H1 (cell line): ENCODE measurements at regions not wholly inside any gene's neighbourhood (a gene's known extent, or its start where the extent isn't known, plus 50 kb on each side); places are given as distances from the start of the nearest gene placed in this dataset.

Source experiments
- CTCF ChIA-PET: fragments of 300-600 bp; sonication (Branson Sonifier 250); formaldehyde crosslinking; loops from one replicate; lab custom pipeline; 2021; ENCODE audit not compliant: partially characterized antibody; lab: Charles Lee
- POLR2A ChIA-PET: fragments of 300-600 bp; sonication (Branson Sonifier 250); formaldehyde crosslinking; loops from one replicate; lab custom pipeline; 2021; ENCODE audit warnings: inconsistent platforms; ENCODE audit not compliant: partially characterized antibody; lab: Charles Lee
- DNase-seq, 2 experiments: peaks; one replicate each; pipeline versions ENCODE4 v3.0.0 to v3.0.0-alpha.2; 2010 to 2022; ENCODE audit warnings: low spot score in 2 of 2, low read depth in 1 of 2, mixed read lengths in 1 of 2
- FAIRE-seq: peaks from 2 replicates; lab custom pipeline; 2011; peaks lifted over from hg19 to GRCh38; lab: Jason Lieb, UNC
- H2AFZ ChIP-seq: 2 replicates; pipeline ENCODE4 v1.8.1; 2012; ENCODE audit warnings: low read length, inconsistent platforms
- H2AK5ac ChIP-seq: 2 replicates; pipeline ENCODE4 v1.6.1; 2013; ENCODE audit warnings: low read depth, low read length
- H2BK120ac ChIP-seq: replicated peaks from 2 replicates; pipeline ENCODE3; 2013; ENCODE audit warnings: low read depth, low read length, inconsistent platforms
- H2BK12ac ChIP-seq: 2 replicates; pipeline ENCODE4 v1.6.1; 2013; ENCODE audit warnings: low read depth, low read length
- H2BK15ac ChIP-seq: 2 replicates; pipeline ENCODE4 v1.6.1; 2013; ENCODE audit warnings: low read length
- H2BK20ac ChIP-seq: 2 replicates; pipeline ENCODE4 v1.6.1; 2013; ENCODE audit warnings: low read length
- H2BK5ac ChIP-seq: 2 replicates; pipeline ENCODE4 v1.6.1; 2013; ENCODE audit warnings: low read depth, low read length
- H3K14ac ChIP-seq: 2 replicates; pipeline ENCODE4 v1.6.1; 2013; ENCODE audit warnings: inconsistent platforms; ENCODE audit not compliant: insufficient read length
- H3K18ac ChIP-seq: 2 replicates; pipeline ENCODE4 v1.6.1; 2013; ENCODE audit warnings: low read length; ENCODE audit errors: extremely low read depth
- H3K23ac ChIP-seq: 2 replicates; pipeline ENCODE4 v1.6.1; 2013; ENCODE audit warnings: inconsistent platforms; ENCODE audit not compliant: insufficient read length
- H3K23me2 ChIP-seq: 2 replicates; pipeline ENCODE4 v1.6.1; 2013; ENCODE audit warnings: low read depth, low read length
- H3K27ac ChIP-seq: 2 replicates; pipeline ENCODE4 v1.6.1; 2011; ENCODE audit warnings: low read depth, low read length, inconsistent platforms
- H3K27me3 ChIP-seq, 4 experiments: replicated peaks in 1 of 4; 1 replicate in 1 of 4; 2 replicates in 3 of 4; pipeline versions ENCODE4 v1.6.1 to v1.8.1; 2011 to 2013; ENCODE audit warnings: low read length in 3 of 4, mild to moderate bottlenecking in 3 of 4, inconsistent platforms in 2 of 4, mixed read lengths in 2 of 4, moderate library complexity in 1 of 4; ENCODE audit not compliant: control insufficient read depth in 3 of 4, insufficient read depth in 3 of 4; ENCODE audit errors: extremely low read depth in 1 of 4
- H3K36me3 ChIP-seq, 4 experiments: 2 replicates each; pipeline versions ENCODE4 v1.6.1 to v1.8.1; 2011 to 2013; ENCODE audit warnings: mild to moderate bottlenecking in 4 of 4, low read length in 3 of 4, moderate library complexity in 2 of 4, control low read depth in 1 of 4, inconsistent platforms in 1 of 4; ENCODE audit not compliant: insufficient read depth in 4 of 4, control insufficient read depth in 2 of 4
- H3K4ac ChIP-seq: replicated peaks from 2 replicates; pipeline ENCODE3; 2013; ENCODE audit warnings: low read length, low read depth, mixed read lengths, inconsistent platforms; ENCODE audit not compliant: insufficient read length
- H3K4me1 ChIP-seq, 4 experiments: replicated peaks in 1 of 4; 1 replicate in 1 of 4; 2 replicates in 3 of 4; pipeline versions ENCODE4 v1.6.1 to v1.8.1; 2011 to 2013; ENCODE audit warnings: low read length in 3 of 4, inconsistent platforms in 2 of 4, mixed read lengths in 1 of 4; ENCODE audit not compliant: insufficient read depth in 4 of 4, control insufficient read depth in 3 of 4
- H3K4me2 ChIP-seq, 2 experiments: 2 replicates each; pipeline versions ENCODE4 v1.6.1 to v1.8.1; 2011 to 2013; ENCODE audit warnings: low read depth in 2 of 2, low read length in 2 of 2, control low read depth in 1 of 2, inconsistent platforms in 1 of 2, mild to moderate bottlenecking in 1 of 2; ENCODE audit not compliant: insufficient read depth in 1 of 2
- H3K4me3 ChIP-seq, 4 experiments: fragments of 200-600, 300-600 bp in 1 of 4; sonication (generic), shearing (Covaris generic), sonication (Bioruptor Twin) in 1 of 4; 2 replicates each; pipeline versions ENCODE4 v1.5.1 to v1.8.1; 2011 to 2016; ENCODE audit warnings: low read length in 4 of 4, low read depth in 3 of 4, control low read depth in 2 of 4, inconsistent platforms in 2 of 4, mild to moderate bottlenecking in 2 of 4, mixed read lengths in 1 of 4, moderate library complexity in 1 of 4; ENCODE audit not compliant: insufficient read depth in 2 of 4; ENCODE audit errors: extremely low read depth in 1 of 4
- H3K56ac ChIP-seq: replicated peaks from 2 replicates; pipeline ENCODE3; 2013; ENCODE audit warnings: low read depth, mild to moderate bottlenecking, mixed read lengths, low read length, inconsistent platforms; ENCODE audit not compliant: insufficient read length
- H3K79me1 ChIP-seq: 2 replicates; pipeline ENCODE4 v1.6.1; 2013; ENCODE audit warnings: low read depth, low read length, control low read depth
- H3K79me2 ChIP-seq, 2 experiments: 2 replicates each; pipeline versions ENCODE4 v1.6.1 to v1.8.1; 2012 to 2013; ENCODE audit warnings: low read length in 2 of 2, mild to moderate bottlenecking in 2 of 2, inconsistent platforms in 1 of 2; ENCODE audit not compliant: insufficient read depth in 2 of 2, control insufficient read depth in 1 of 2
- H3K9ac ChIP-seq, 4 experiments: replicated peaks in 1 of 4; 1 replicate in 1 of 4; 2 replicates in 3 of 4; pipeline versions ENCODE4 v1.6.1 to v1.8.1; 2011 to 2013; ENCODE audit warnings: low read depth in 3 of 4, low read length in 3 of 4, control low read depth in 2 of 4, mild to moderate bottlenecking in 2 of 4, moderate library complexity in 2 of 4, inconsistent platforms in 1 of 4; ENCODE audit errors: extremely low read depth in 1 of 4
- H3K9me3 ChIP-seq, 2 experiments: 2 replicates each; pipeline versions ENCODE4 v1.6.1 to v1.8.1; 2012 to 2013; ENCODE audit warnings: mild to moderate bottlenecking in 2 of 2, moderate library complexity in 2 of 2, control low read depth in 1 of 2, inconsistent platforms in 1 of 2, low read depth in 1 of 2, low read length in 1 of 2, mixed read lengths in 1 of 2; ENCODE audit not compliant: insufficient read depth in 2 of 2
- H4K20me1 ChIP-seq, 2 experiments: replicated peaks in 1 of 2; 2 replicates each; pipeline versions ENCODE3 to v1.8.1; 2011 to 2013; ENCODE audit warnings: inconsistent platforms in 2 of 2, low read length in 2 of 2, mild to moderate bottlenecking in 1 of 2; ENCODE audit not compliant: insufficient read depth in 2 of 2, control insufficient read depth in 1 of 2
- H4K5ac ChIP-seq: 2 replicates; pipeline ENCODE4 v1.6.1; 2013; ENCODE audit warnings: low read length, low read depth, mixed read lengths, inconsistent platforms; ENCODE audit not compliant: insufficient read length
- H4K8ac ChIP-seq: 2 replicates; pipeline ENCODE4 v1.8.0; 2013; ENCODE audit warnings: mild to moderate bottlenecking, moderate library complexity, low read length, inconsistent platforms; ENCODE audit not compliant: insufficient read depth; ENCODE audit errors: extremely low read depth
- H4K91ac ChIP-seq: replicated peaks from 2 replicates; pipeline ENCODE3; 2013; ENCODE audit warnings: low read length, mixed read lengths, inconsistent platforms; ENCODE audit not compliant: insufficient read length
- ATF3 ChIP-seq: IDR thresholded peaks from 2 replicates; pipeline ENCODE4 v1.6.1; 2011; ENCODE audit warnings: low read depth, mild to moderate bottlenecking, low read length; ENCODE audit not compliant: insufficient read depth
- CHD2 ChIP-seq: IDR thresholded peaks from 2 replicates; pipeline ENCODE4 v1.6.1; 2012; ENCODE audit warnings: low read length, improper control_type of control experiment
- GABPA ChIP-seq: IDR thresholded peaks from 2 replicates; pipeline ENCODE4 v1.6.1; 2011; ENCODE audit warnings: mild to moderate bottlenecking, low read length, moderate library complexity, borderline replicate concordance; ENCODE audit not compliant: insufficient read depth
- GTF2F1 ChIP-seq: IDR thresholded peaks from 2 replicates; pipeline ENCODE4 v1.6.1; 2012; ENCODE audit warnings: low read depth, low read length, improper control_type of control experiment, borderline replicate concordance
- SP1 ChIP-seq: IDR thresholded peaks from 2 replicates; pipeline ENCODE4 v1.6.1; 2011; ENCODE audit warnings: low read depth, low read length
- SRF ChIP-seq: IDR thresholded peaks from 2 replicates; pipeline ENCODE4 v1.6.1; 2011; ENCODE audit warnings: mild to moderate bottlenecking, low read depth, low read length, moderate library complexity
- WGBS, 2 experiments: shearing (Covaris generic) in 1 of 2; methylation state at CpG; one replicate each; pipeline versions ENCODE4 v1.1.6 to v1.1.7; 2013 to 2015; ENCODE audit warnings: low lambda C conversion rate in 2 of 2, mixed read lengths in 2 of 2, inconsistent platforms in 1 of 2, low coverage in 1 of 2, missing lambda C conversion rate in 1 of 2; ENCODE audit not compliant: insufficient replicate concordance in 2 of 2, insufficient coverage in 1 of 2, insufficient read length in 1 of 2; ENCODE audit errors: extremely low coverage in 1 of 2, missing lambda C conversion rate in 1 of 2; 5-methylcytosine and 5-hydroxymethylcytosine counted together

GRCh38 chr21:16863908-16864307 is 648.9 kb upstream of the CXADR start:
- no peak overlapping the region for H3K18ac ChIP-seq
- 94% methylated on average over 4 of the region's 4 CpGs; no CpG with 5 or more reads in 1 of the 2 experiments for WGBS, 2 experiments
- H3K4ac ChIP-seq: no peak overlapping the region
- no peak overlapping the region for H4K8ac ChIP-seq
- no peak for DNase-seq
- no peak overlapping the region for H3K4me3 ChIP-seq
- H4K91ac ChIP-seq: no peak overlapping the region
- no peaks in the 10 kb centered on the region for H3K4me1 ChIP-seq
- H4K20me1 ChIP-seq: no peaks in the 10 kb centered on the region
- no peak for FAIRE-seq
- no peaks in the 10 kb centered on the region for H3K79me1 ChIP-seq
- H4K5ac ChIP-seq: no peak overlapping the region
- no peak overlapping the region for H3K14ac ChIP-seq
- no peak overlapping the region for H3K4me2 ChIP-seq
- ChIA-PET CTCF (no interaction called here), POLR2A (no interaction called here)
- H2BK120ac ChIP-seq: no peak overlapping the region
- H3K23me2 ChIP-seq: no peaks in the 10 kb centered on the region
- no peak overlapping the region for H2BK20ac ChIP-seq
- H3K27me3 ChIP-seq: no peaks in the 10 kb centered on the region
- TF ChIP-seq SP1 (no peak), GTF2F1 (no peak), GABPA (no peak), SRF (no peak), CHD2 (no peak), ATF3 (no peak)
- H3K56ac ChIP-seq: no peak overlapping the region
- H3K9ac ChIP-seq: no peak overlapping the region
- no peak overlapping the region for H2BK15ac ChIP-seq
- H3K79me2 ChIP-seq: no peaks in the 10 kb centered on the region
- H2BK5ac ChIP-seq: no peak overlapping the region
- no peak overlapping the region for H3K27ac ChIP-seq
- H2AK5ac ChIP-seq: no peak overlapping the region
- no peak overlapping the region for H2AFZ ChIP-seq
- no peak overlapping the region for H2BK12ac ChIP-seq
- no peaks in the 10 kb centered on the region for H3K9me3 ChIP-seq
- no peak overlapping the region for H3K23ac ChIP-seq
- no peaks in the 10 kb centered on the region for H3K36me3 ChIP-seq
